ENCODE measurements at regions not wholly inside any gene's neighbourhood (a gene's known extent, or its start where the extent isn't known, plus 50 kb on each side); places are given as distances from the start of the nearest gene placed in this dataset.

- peaks cover 6% of the 10 kb centered on the region; the same call in 1 of the 2 replicates for H3K36me3 Mint-ChIP-seq
- peaks cover 11% of the 10 kb centered on the region for H3K9me3 Mint-ChIP-seq
- POLR2A ChIA-PET = no interaction called here
- peaks cover 2% of the 10 kb centered on the region for H3K4me1 Mint-ChIP-seq
- ATAC-seq = no peak
- no peak overlapping the region for H3K4me3 Mint-ChIP-seq
- CTCF ChIA-PET = no interaction called here
- no peak for DNase-seq (ENCODE audit: low spot score)
- H3K27ac Mint-ChIP-seq = no peak overlapping the region
- H3K27me3 Mint-ChIP-seq (ENCODE audit: low read depth) = no peaks in the 10 kb centered on the region
- TF ChIP-seq TEAD1 (CRISPR knock-in tag; IDR thresholded peaks at IDR 0.05) = no peak
- TF ChIP-seq ZNF416 (CRISPR knock-in tag; IDR thresholded peaks at IDR 0.05) = no peak
- TF ChIP-seq IRF2 (CRISPR knock-in tag; IDR thresholded peaks at IDR 0.05; ENCODE audit: borderline replicate concordance, low read depth) = no peak
- no peak for TF ChIP-seq RORB (CRISPR knock-in tag; IDR thresholded peaks at IDR 0.05)
- no peak for TF ChIP-seq HMGXB4 (CRISPR knock-in tag; IDR thresholded peaks at IDR 0.05)
- TF ChIP-seq ATF3 (CRISPR knock-in tag; conservative IDR thresholded peaks at IDR 0.05) = no peak
- TF ChIP-seq ZMAT4 (CRISPR knock-in tag; IDR thresholded peaks at IDR 0.05) = no peak
- TF ChIP-seq ATF1 (CRISPR knock-in tag; IDR thresholded peaks at IDR 0.05) = no peak
- no peak for TF ChIP-seq NFYB (CRISPR knock-in tag; conservative IDR thresholded peaks at IDR 0.05; ENCODE audit: low read depth)
- no peak for TF ChIP-seq FOXP1 (CRISPR knock-in tag; IDR thresholded peaks at IDR 0.05; ENCODE audit: borderline replicate concordance)
- no peak for TF ChIP-seq ZBTB43 (CRISPR knock-in tag; IDR thresholded peaks at IDR 0.05)
- TF ChIP-seq AR (CRISPR knock-in tag; IDR thresholded peaks at IDR 0.05) = no peak
- no peak for TF ChIP-seq JUN (CRISPR knock-in tag; IDR thresholded peaks at IDR 0.05)
- TF ChIP-seq TEAD4 (CRISPR knock-in tag; IDR thresholded peaks at IDR 0.05) = no peak
- no peak for TF ChIP-seq RELA (CRISPR knock-in tag; IDR thresholded peaks at IDR 0.05; ENCODE audit: borderline replicate concordance)
- no peak for TF ChIP-seq HMGA2 (CRISPR knock-in tag; IDR thresholded peaks at IDR 0.05)
- TF ChIP-seq ZNF671 (CRISPR knock-in tag; IDR thresholded peaks at IDR 0.05) = no peak
- no peak for TF ChIP-seq FOXJ3 (CRISPR knock-in tag; IDR thresholded peaks at IDR 0.05; ENCODE audit: borderline replicate concordance)
Measured at GRCh38 chr5:164470312-164470711, 964.9 kb downstream of the MAT2B start.

- ChIA-PET CTCF (interaction anchor here (1.4 kb wide), 1 partner anchor 32 kb away, joined by 4 read pairs; no protein-coding TSS in a partner anchor), POLR2A (interaction anchor here (0.7 kb wide), 1 partner anchor 1012 kb away, joined by 3 read pairs; the partner anchor contains the start of gene HMMR)
- no peak overlapping the region for H3K27ac Mint-ChIP-seq
- no peak overlapping the region for H3K4me3 Mint-ChIP-seq
- H3K4me1 Mint-ChIP-seq = peaks cover 7% of the 10 kb centered on the region
- TF ChIP-seq NFATC4 (CRISPR knock-in tag; IDR thresholded peaks at IDR 0.05) (no peak), ATF2 (CRISPR knock-in tag; IDR thresholded peaks at IDR 0.05; ENCODE audit: borderline replicate concordance, low read depth) (no peak), ZNF281 (CRISPR knock-in tag; IDR thresholded peaks at IDR 0.05) (no peak), RORB (CRISPR knock-in tag; IDR thresholded peaks at IDR 0.05) (no peak), PRDM15 (CRISPR knock-in tag; IDR thresholded peaks at IDR 0.05) (no peak)
- H3K36me3 Mint-ChIP-seq = peaks cover 6% of the 10 kb centered on the region; the same call in 1 of the 2 replicates
- peaks cover 11% of the 10 kb centered on the region for H3K9me3 Mint-ChIP-seq
- no peak for ATAC-seq
- H3K27me3 Mint-ChIP-seq (ENCODE audit: low read depth) = no peaks in the 10 kb centered on the region
- DNase-seq (ENCODE audit: low spot score) = no peak
Measured at GRCh38 chr5:164472165-164472564, 966.7 kb downstream of the MAT2B start.
